Cardiac fibroblast (primary cell): ENCODE measurements at regions not wholly inside any gene's neighbourhood (a gene's known extent, or its start where the extent isn't known, plus 50 kb on each side); places are given as distances from the start of the nearest gene placed in this dataset.

Experiments used
- DNase-seq, 2 donors: peaks; one replicate each; pipeline versions ENCODE4 v3.0.0 to v3.0.0-alpha.2; 2010; ENCODE audit warnings: low read depth in 2 of 2
- H3K4me3 ChIP-seq, 2 donors: replicated peaks in 1 of 2; 1 replicate in 1 of 2; 2 replicates in 1 of 2; pipeline ENCODE4 v1.5.1; 2011; ENCODE audit warnings: low read depth in 2 of 2, low read length in 2 of 2, mild to moderate bottlenecking in 2 of 2, moderate library complexity in 1 of 2
- CTCF ChIP-seq: IDR thresholded peaks from one replicate; pipeline ENCODE4 v1.5.1; 2011; ENCODE audit warnings: low read depth, mild to moderate bottlenecking, low read length, inconsistent platforms

GRCh38 chr1:199403531-199404116 is 623.9 kb upstream of the NR5A2 start:
- no peak for TF ChIP-seq CTCF
- no peak overlapping the region for H3K4me3 ChIP-seq
- peak; percentile 8 to 37 for DNase-seq

GRCh38 chr1:199404191-199404590 is 623.3 kb upstream of the NR5A2 start:
- peak; percentile 3 to 12 for DNase-seq
- no peak for TF ChIP-seq CTCF
- H3K4me3 ChIP-seq, result no peak overlapping the region

GRCh38 chr1:199404976-199405375 is 622.5 kb upstream of the NR5A2 start:
- TF ChIP-seq CTCF, result no peak
- DNase-seq, result peak in 1 of 2 donors; percentile 12
- no peak overlapping the region for H3K4me3 ChIP-seq

GRCh38 chr1:199405634-199406196 is 621.8 kb upstream of the NR5A2 start:
- TF ChIP-seq CTCF, result no peak
- no peak overlapping the region for H3K4me3 ChIP-seq
- DNase-seq, result no peak

GRCh38 chr1:199410462-199410861 is 617.0 kb upstream of the NR5A2 start:
- no peak for DNase-seq
- no peak overlapping the region for H3K4me3 ChIP-seq
- no peak for TF ChIP-seq CTCF

- H3K4me3 ChIP-seq, result no peak overlapping the region
- no peak for TF ChIP-seq CTCF
- DNase-seq, result no peak
Measured at GRCh38 chr1:199411506-199411905, 616.0 kb upstream of the NR5A2 start.

- H3K4me3 ChIP-seq, result no peak overlapping the region
- DNase-seq, result peak; percentile 67 to 71
- TF ChIP-seq CTCF, result peak; percentile 58
Measured at GRCh38 chr1:199422206-199422605, 605.3 kb upstream of the NR5A2 start.
